IPS-20b (cell line): ENCODE measurements at regions not wholly inside any gene's neighbourhood (a gene's known extent, or its start where the extent isn't known, plus 50 kb on each side); places are given as distances from the start of the nearest gene placed in this dataset.

Experiments used
- H3K27ac ChIP-seq: one replicate; pipeline ENCODE4 v1.5.1; 2013; ENCODE audit warnings: low read length
- H3K27me3 ChIP-seq: 2 replicates; pipeline ENCODE4 v1.6.1; 2013; ENCODE audit warnings: mild to moderate bottlenecking, low read length, inconsistent platforms; ENCODE audit not compliant: insufficient read depth
- H3K36me3 ChIP-seq: 2 replicates; pipeline ENCODE4 v1.6.1; 2013; ENCODE audit warnings: low read depth, mild to moderate bottlenecking, inconsistent platforms, low read length, moderate library complexity; ENCODE audit not compliant: insufficient read depth
- H3K4me1 ChIP-seq: 2 replicates; pipeline ENCODE4 v1.6.1; 2013; ENCODE audit warnings: mild to moderate bottlenecking, control low read depth, inconsistent platforms, low read length, moderate library complexity; ENCODE audit not compliant: insufficient read depth
- H3K4me3 ChIP-seq: 2 replicates; pipeline ENCODE4 v1.5.1; 2013; ENCODE audit warnings: mild to moderate bottlenecking, low read length, inconsistent platforms
- H3K9ac ChIP-seq: 2 replicates; pipeline ENCODE4 v1.6.1; 2013; ENCODE audit warnings: low read depth, mild to moderate bottlenecking, inconsistent platforms, low read length, moderate library complexity
- H3K9me3 ChIP-seq: 2 replicates; pipeline ENCODE4 v1.6.1; 2013; ENCODE audit warnings: mild to moderate bottlenecking, low read depth, low read length, inconsistent platforms; ENCODE audit not compliant: insufficient read depth

DNA sequence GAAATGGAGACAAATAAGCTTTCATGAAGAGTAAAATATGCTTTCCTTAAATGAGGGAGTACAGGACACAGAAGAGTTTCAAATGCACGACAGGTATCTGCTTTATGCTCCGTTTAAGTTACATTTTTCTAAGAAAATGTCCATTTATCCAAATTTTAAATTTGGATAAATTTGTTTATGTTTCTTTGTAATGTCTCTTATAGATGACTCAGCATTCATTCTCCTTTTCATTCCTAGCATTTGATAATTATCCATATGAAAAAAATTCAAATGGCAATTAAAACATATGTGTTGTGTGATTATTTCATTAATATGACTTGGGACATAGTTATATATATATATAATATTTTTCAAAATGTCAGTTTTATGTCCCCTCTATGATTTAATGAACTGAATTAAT lies 1449.3 kb downstream of the SLITRK1 start:
- Histone ChIP-seq H3K27me3 (no peaks in the 10 kb centered on the region), H3K9ac (no peak overlapping the region), H3K4me1 (no peaks in the 10 kb centered on the region), H3K4me3 (no peak overlapping the region), H3K9me3 (peaks cover 4% of the 10 kb centered on the region; the same call in 1 of the 2 replicates), H3K27ac (no peak overlapping the region), H3K36me3 (no peaks in the 10 kb centered on the region)

DNA sequence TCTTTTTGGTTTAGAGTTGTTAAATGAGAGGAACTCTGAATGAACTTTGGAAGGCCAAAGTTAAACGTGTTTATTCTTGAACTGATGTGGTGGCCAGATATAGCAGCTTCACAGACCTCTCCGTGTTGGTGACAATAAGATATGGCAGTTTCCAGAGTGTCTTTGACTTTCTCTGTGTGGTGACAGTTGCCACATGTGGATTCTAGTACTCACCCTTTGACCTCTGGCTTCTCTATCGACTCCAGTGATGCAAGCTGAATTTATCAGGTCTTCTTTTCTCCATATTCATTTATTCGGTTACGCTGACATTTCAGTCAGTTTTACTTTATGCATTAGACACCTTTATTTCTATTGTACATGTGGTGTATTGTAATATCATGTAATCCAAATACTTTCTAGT lies 1469.5 kb downstream of the SLITRK1 start:
- Histone ChIP-seq H3K4me1 (no peaks in the 10 kb centered on the region), H3K4me3 (no peak overlapping the region), H3K27me3 (no peaks in the 10 kb centered on the region), H3K36me3 (no peaks in the 10 kb centered on the region), H3K9ac (no peak overlapping the region), H3K9me3 (no peaks in the 10 kb centered on the region), H3K27ac (no peak overlapping the region)

DNA sequence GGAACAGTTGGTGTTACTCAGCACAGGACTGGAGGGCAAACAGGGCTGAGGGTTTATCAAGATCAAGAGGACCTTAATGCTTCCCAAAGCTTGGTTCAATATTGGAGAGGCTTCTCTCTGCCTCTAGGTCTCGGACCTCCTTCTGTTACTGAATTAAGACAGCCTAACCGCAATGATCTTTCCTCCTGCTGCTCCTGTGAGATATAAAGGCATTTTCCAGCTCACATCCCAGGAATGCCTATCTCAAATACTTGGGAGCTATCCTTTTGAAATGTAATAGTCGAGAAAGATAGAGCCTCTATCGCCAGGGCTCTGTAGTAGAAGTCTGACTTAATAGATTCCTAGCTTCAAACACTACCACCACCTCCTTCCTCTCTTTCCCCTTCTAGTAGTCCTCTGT lies 1475.0 kb downstream of the SLITRK1 start:
- Histone ChIP-seq H3K27ac (no peak overlapping the region), H3K27me3 (no peaks in the 10 kb centered on the region), H3K9ac (no peak overlapping the region), H3K4me3 (no peak overlapping the region), H3K9me3 (no peaks in the 10 kb centered on the region), H3K36me3 (no peaks in the 10 kb centered on the region), H3K4me1 (no peaks in the 10 kb centered on the region)

DNA sequence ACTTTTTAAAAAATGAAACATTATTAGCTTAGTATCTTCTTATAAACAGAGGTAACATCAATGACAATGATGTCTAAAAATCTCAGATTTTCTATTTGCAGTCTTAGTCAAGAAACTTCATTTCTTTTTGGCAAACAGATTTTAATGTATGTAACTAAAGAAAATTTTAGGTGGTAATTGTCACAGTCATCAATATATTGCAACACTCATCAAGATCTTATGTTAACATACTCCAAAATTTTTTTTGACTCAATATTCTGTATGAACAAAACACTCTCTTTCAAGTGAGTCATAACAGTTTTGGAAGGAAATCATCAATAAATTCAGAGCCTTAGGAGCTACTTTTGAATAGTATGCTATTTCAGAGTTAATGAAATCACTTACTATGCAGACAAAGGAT lies 1507.6 kb downstream of the SLITRK1 start:
- Histone ChIP-seq H3K9ac (no peak overlapping the region), H3K4me1 (no peaks in the 10 kb centered on the region), H3K27ac (no peak overlapping the region), H3K27me3 (no peaks in the 10 kb centered on the region), H3K36me3 (no peaks in the 10 kb centered on the region), H3K9me3 (no peaks in the 10 kb centered on the region; the same call in 1 of the 2 replicates), H3K4me3 (no peak overlapping the region)

DNA sequence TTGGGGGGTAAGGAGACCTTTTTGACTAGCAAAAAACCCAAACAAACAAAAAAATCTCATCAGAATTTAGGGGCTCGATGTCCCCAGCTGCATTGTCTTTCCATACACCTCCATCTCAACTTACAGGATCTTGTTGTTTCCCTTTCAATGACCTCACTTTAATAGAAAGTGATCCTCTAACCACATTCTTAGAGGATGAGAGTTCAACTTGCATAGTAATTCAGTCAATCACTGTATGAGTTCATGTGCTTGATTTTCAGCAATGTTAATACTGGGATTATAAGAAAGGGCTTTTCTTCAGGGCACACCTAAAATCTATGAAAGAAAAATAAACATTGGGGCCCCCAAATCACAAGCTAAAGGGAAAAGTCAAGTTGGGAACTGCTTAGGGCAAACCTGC lies 1512.0 kb downstream of the SLITRK1 start:
- Histone ChIP-seq H3K36me3 (no peaks in the 10 kb centered on the region), H3K4me1 (no peaks in the 10 kb centered on the region), H3K9ac (no peak overlapping the region), H3K4me3 (no peak overlapping the region), H3K27me3 (no peaks in the 10 kb centered on the region), H3K9me3 (no peaks in the 10 kb centered on the region), H3K27ac (no peak overlapping the region)

DNA sequence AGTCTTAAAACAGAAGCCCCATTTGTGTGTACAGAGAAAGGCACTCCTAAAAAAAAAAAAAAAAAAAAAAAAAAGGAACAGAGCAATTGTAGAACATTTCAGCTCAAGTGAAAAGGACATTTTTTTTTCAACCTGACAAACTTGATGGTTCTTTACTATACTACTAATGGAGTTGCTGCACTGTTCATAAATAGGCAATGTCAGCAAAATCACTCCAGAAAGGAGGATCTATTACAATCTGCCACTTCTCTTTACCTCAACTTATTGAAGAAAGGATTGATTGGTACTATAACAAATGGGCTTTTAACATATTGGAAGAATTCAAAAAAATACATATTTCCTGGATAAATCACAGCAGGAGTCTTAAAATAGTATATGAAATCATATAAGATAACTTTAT lies 1517.7 kb downstream of the SLITRK1 start:
- Histone ChIP-seq H3K9me3 (no peaks in the 10 kb centered on the region), H3K36me3 (no peaks in the 10 kb centered on the region), H3K27ac (no peak overlapping the region), H3K27me3 (no peaks in the 10 kb centered on the region), H3K4me3 (no peak overlapping the region), H3K9ac (no peak overlapping the region), H3K4me1 (no peaks in the 10 kb centered on the region)

DNA sequence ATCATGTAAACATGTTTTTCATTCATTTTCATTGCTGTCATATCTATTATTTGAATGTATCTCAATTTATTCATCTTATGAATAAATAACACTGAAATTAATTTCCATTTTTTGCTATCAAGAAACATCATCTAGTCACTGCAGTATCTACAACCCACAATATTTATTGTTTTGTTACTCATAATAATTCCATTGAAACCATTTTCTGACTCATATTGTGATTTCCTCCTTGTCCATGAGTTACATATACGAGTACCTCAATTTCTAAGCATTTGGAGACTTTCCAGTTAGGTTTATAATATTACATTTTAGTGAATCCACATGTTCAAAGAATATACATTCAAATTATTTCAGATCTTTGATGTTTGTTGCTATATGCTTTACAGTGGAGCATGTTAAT lies 1524.0 kb downstream of the SLITRK1 start:
- H3K9ac ChIP-seq, result no peak overlapping the region
- no peaks in the 10 kb centered on the region for H3K9me3 ChIP-seq
- no peaks in the 10 kb centered on the region for H3K36me3 ChIP-seq
- H3K4me3 ChIP-seq, result no peak overlapping the region
- no peaks in the 10 kb centered on the region for H3K4me1 ChIP-seq
- no peak overlapping the region for H3K27ac ChIP-seq
- H3K27me3 ChIP-seq, result no peaks in the 10 kb centered on the region

DNA sequence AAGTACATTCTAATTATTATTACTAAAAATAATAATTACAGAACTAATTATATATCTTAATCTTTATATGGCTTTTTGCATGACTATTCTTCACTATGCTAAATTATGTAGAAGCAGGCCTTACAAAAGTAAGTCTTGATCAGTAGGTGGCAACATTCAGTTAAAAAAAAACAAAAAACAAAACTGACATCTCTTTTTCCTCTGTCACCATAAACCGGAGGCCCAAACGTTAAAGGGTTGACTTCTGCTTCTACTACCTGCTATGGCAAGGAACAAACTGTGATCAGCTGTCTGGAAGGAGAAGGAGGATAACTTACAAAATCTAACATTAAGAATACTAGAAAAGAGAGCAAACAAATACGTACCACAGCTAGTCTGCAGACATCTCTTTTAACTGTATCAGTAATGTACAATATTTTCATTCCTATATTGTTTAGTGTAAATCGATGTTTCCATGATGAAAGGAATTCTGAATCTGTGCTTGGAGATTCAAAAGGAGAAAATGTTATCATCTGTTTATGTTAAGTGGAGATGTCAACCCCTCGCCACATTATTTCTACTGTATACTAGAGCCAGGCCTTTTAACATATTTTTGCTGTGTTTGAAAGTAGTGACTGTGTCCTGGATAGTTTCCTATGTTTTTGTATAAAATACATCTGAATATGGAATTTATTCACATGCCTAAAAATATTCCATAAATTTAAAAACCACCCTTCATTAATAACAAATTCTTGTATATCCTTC lies 1525.4 kb downstream of the SLITRK1 start:
- H3K9me3 ChIP-seq, result no peaks in the 10 kb centered on the region
- no peaks in the 10 kb centered on the region for H3K36me3 ChIP-seq
- no peaks in the 10 kb centered on the region for H3K4me1 ChIP-seq
- no peak overlapping the region for H3K27ac ChIP-seq
- H3K4me3 ChIP-seq, result no peak overlapping the region
- H3K9ac ChIP-seq, result no peak overlapping the region
- H3K27me3 ChIP-seq, result no peaks in the 10 kb centered on the region

DNA sequence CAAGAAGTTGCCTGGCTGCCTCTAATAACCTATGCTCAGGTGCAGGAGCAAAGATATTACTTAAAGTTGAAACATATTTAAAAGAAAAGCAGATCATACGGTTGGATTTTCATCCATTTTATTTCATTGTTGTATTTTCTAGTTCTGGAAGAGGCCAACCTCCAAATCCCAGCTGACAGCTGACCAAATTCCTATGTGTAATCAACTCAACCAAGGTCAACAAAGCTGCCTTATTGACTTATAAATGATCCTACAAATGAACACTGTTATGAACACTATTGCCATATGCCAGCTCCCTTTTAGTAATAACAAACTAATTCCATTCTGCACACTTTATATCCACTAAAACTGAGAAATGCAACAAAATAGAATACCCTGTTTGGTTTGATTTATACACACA lies 1537.4 kb downstream of the SLITRK1 start:
- Histone ChIP-seq H3K4me3 (no peak overlapping the region), H3K36me3 (no peaks in the 10 kb centered on the region), H3K27me3 (no peaks in the 10 kb centered on the region), H3K9ac (no peak overlapping the region), H3K27ac (no peak overlapping the region), H3K4me1 (no peaks in the 10 kb centered on the region), H3K9me3 (no peaks in the 10 kb centered on the region)

DNA sequence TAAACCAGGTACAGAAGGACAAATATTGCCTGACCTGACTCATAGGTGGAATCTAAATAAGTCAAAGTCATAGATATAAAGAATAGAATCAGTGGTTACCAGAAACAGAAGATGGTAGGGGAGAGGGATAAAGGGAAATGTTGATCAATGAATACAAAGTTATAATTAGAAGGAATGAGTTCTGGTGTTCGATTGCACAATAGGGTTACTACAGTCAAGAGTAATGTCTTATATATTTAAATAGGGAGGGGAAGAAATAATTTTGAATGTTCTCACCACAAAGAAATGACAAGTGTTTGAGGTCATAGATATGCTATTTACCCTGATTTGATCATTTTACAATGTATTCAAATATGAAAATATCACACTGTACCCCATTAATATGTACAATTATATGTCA lies 1541.2 kb downstream of the SLITRK1 start:
- no peak overlapping the region for H3K4me3 ChIP-seq
- H3K27ac ChIP-seq, result no peak overlapping the region
- H3K36me3 ChIP-seq, result no peaks in the 10 kb centered on the region
- no peaks in the 10 kb centered on the region for H3K27me3 ChIP-seq
- H3K4me1 ChIP-seq, result no peaks in the 10 kb centered on the region
- H3K9me3 ChIP-seq, result no peaks in the 10 kb centered on the region
- H3K9ac ChIP-seq, result no peak overlapping the region

DNA sequence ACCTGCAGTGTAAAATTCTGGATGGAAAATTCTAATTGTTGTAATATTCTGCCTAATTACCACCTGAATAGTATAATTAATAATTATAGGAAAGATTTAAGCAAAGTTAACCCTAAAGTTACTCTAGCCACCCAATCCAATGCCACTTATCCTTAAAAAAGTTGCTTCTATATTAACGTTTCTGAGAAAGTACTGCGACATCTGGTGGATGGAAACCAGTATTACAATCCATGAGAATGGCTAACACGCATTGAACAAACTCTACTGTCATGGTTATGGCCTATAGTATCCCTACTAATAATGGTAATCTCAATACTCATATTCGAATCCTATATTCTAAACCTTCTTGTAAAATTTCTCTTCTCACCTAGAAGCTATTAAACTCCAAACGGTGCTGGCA lies 1551.8 kb downstream of the SLITRK1 start:
- Histone ChIP-seq H3K27me3 (no peaks in the 10 kb centered on the region), H3K27ac (no peak overlapping the region), H3K4me3 (no peak overlapping the region), H3K4me1 (no peaks in the 10 kb centered on the region), H3K36me3 (no peaks in the 10 kb centered on the region), H3K9ac (no peak overlapping the region), H3K9me3 (no peaks in the 10 kb centered on the region)

DNA sequence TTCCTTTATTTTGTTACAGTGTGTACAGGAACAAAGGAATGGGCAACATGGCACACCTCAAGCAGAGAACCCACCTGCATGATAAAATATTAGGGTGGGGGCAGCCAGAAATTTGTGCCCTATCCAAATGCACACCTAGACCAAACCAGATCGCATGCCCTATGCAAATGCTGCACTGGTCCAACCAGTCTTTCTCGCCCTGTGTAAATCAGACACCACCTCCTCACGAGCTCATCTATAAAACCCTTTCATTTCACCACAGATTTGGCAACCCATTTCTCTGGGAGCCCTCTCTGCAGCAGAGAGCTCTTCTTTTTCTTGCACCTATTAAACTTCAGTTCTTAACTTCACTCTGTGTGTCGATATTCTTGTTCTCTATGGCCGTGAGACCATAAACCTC lies 1559.2 kb downstream of the SLITRK1 start:
- Histone ChIP-seq H3K9ac (no peak overlapping the region), H3K4me3 (no peak overlapping the region), H3K36me3 (no peaks in the 10 kb centered on the region), H3K27me3 (no peaks in the 10 kb centered on the region), H3K4me1 (no peaks in the 10 kb centered on the region), H3K27ac (no peak overlapping the region), H3K9me3 (peaks cover 12% of the 10 kb centered on the region)
